A172 (cell line): ENCODE measurements at regions not wholly inside any gene's neighbourhood (a gene's known extent, or its start where the extent isn't known, plus 50 kb on each side); places are given as distances from the start of the nearest gene placed in this dataset.
A peak's percentile ranks its signal among the peaks of the same experiment; 100 is the strongest.

Source experiments
- DNase-seq: peaks from one replicate; pipeline ENCODE4 v3.0.0-alpha.2; 2015; ENCODE audit warnings: low spot score

GRCh38 chr2:21281791-21282514 lies 158.2 kb downstream of the TDRD15 start:
- no peak for DNase-seq

GRCh38 chr2:21282515-21282898 lies 158.7 kb downstream of the TDRD15 start:
- no peak for DNase-seq

- no peak for DNase-seq
These were observed 164.5 kb downstream of the TDRD15 start for GRCh38 chr2:21288299-21288698.

GRCh38 chr2:21288739-21289520 lies 165.2 kb downstream of the TDRD15 start:
- no peak for DNase-seq

- DNase-seq, result no peak
These were observed 165.8 kb downstream of the TDRD15 start for GRCh38 chr2:21289551-21289950.

- DNase-seq, result no peak
These were observed 166.2 kb downstream of the TDRD15 start for GRCh38 chr2:21289989-21290388.

- no peak for DNase-seq
These were observed 167.7 kb downstream of the TDRD15 start for GRCh38 chr2:21291426-21291825.

GRCh38 chr2:21294446-21294845 lies 170.7 kb downstream of the TDRD15 start:
- no peak for DNase-seq

GRCh38 chr2:21299411-21299810 lies 175.6 kb downstream of the TDRD15 start:
- DNase-seq, result no peak

GRCh38 chr2:21301871-21302455 lies 178.2 kb downstream of the TDRD15 start:
- no peak for DNase-seq

GRCh38 chr2:21303876-21304275 lies 180.1 kb downstream of the TDRD15 start:
- no peak for DNase-seq

GRCh38 chr2:21305581-21305980 lies 181.8 kb downstream of the TDRD15 start:
- DNase-seq, result no peak

- no peak for DNase-seq
These were observed 182.5 kb downstream of the TDRD15 start for GRCh38 chr2:21306235-21306634.

- DNase-seq, result no peak
These were observed 183.3 kb downstream of the TDRD15 start for GRCh38 chr2:21307037-21307436.

- no peak for DNase-seq
These were observed 186.7 kb downstream of the TDRD15 start for GRCh38 chr2:21310493-21310892.

GRCh38 chr2:21314322-21314835 lies 190.6 kb downstream of the TDRD15 start:
- no peak for DNase-seq

GRCh38 chr2:21317131-21317530 lies 193.4 kb downstream of the TDRD15 start:
- DNase-seq, result peak; percentile 17

- no peak for DNase-seq
These were observed 194.5 kb downstream of the TDRD15 start for GRCh38 chr2:21318263-21318662.

- DNase-seq, result no peak
These were observed 202.4 kb downstream of the TDRD15 start for GRCh38 chr2:21326152-21326551.

- DNase-seq, result no peak
These were observed 204.4 kb downstream of the TDRD15 start for GRCh38 chr2:21328177-21328576.

GRCh38 chr2:21330786-21331391 lies 207.1 kb downstream of the TDRD15 start:
- DNase-seq, result no peak

- no peak for DNase-seq
These were observed 208.0 kb downstream of the TDRD15 start for GRCh38 chr2:21331625-21332370.
